ENCODE measurements at regions not wholly inside any gene's neighbourhood (a gene's known extent, or its start where the extent isn't known, plus 50 kb on each side); places are given as distances from the start of the nearest gene placed in this dataset.
A peak's percentile ranks its signal among the peaks of the same experiment; 100 is the strongest.
"Not testable (repeated sequence)": the region's sequence is repeated elsewhere in the genome, so short reads cannot be mapped to it uniquely, and the experiment has no call there.

DNA sequence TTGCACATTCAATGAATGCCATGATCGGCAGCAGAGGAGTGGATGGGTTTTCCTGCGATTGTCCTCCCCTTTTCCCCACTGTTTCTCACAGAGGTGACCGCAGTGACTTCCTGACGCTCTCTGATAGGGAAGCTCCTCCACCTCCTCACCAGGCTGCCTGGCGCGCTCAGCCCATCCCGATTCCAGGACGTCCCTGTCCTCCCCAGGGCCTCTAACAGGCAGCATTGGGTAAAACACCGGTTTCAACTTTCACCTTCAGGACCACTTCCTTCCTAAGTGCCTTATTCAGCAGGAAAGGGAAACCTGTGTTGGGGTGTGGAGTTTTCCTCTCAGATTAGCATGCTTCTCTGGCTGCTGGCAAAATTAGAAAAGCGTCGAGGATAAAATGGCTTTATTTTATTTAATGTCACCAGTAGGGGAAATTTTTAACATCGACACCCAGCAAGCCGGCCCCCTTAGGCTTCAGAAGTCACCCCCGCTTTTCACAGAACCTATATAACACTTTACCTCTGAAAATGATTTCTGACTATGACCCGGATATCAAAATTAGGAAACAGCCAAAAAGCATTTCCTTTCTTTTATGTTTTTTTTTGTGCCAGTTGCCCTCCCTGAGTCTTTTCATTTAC lies 570.4 kb upstream of the GJE1 start:
- peak; percentile 61 for DNase-seq

DNA sequence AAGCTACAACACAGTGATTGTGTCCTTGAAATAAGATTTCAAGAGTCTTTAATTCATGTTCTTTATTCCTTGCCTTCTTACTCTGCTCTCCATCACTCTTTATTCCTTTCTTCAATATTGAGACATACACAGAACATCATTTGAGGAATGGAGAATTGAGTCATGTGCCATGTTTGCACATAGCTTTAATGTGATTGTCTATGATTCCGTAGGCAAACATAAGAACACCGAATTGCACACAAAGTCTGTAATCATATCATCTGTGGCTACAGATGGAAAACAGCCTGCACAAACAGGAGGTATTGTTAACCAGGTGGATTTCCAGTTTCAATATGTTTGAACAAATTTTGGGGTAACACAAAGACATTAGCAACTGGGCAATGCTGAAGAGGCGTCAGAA lies 571.6 kb upstream of the GJE1 start:
- no peak for DNase-seq

DNA sequence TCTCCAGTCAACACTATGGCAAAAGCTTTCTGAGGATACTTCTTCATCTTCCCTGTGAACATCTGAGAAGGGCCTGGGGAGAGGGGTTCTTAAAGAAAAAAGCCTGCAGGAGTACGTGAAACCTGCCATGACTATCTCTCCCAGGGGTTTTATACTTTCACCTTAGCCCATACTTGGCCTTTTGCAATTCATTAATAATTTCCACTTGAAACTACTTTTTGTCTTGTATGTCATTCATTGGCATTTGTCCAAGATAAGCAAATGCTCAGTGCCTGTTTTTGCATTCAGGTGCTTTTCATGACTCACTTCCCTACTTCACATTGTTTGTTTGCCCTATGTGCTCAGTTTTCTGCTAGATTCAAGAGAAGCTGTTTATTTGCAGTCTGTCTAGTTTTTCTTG lies 580.3 kb upstream of the GJE1 start:
- no peak for DNase-seq

DNA sequence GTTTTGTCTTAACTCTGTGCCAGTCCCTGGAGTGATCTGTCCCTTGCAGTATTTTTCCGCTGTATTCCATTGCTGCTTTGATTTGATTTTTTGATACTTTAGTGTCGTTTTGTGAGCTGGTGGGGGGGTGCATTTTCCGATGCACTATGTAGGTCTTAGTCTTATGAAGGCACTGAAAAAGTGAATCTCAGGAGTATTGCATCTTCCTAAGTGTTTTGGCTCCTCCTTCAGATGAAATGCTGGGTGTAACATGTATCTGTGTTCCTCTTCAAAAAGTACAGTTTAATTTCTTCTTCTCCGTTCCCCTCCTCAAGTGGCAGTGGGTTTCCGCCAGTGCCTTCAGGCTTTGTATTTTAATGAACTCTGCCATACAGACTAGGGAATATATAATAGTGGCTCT lies 580.7 kb upstream of the GJE1 start:
- DNase-seq, result no peak

DNA sequence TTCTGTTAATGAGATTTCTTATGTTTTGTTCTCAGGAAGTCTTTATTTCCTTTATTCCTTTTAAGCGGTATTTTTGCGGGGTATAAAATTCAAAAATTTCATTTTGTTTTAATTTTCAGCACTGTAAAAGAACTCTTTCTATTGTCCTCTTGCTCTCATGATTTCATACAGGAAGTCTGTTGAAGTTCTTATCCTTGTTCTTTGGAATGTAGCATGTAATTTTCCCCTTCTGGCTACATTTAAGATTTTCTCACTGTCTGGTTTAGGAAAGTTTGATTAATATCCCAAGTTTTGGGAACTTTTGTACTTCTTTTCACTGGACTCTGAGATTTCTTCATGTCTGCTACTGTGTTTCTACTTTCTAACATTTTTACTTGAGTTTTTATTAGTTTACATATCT lies 581.4 kb upstream of the GJE1 start:
- no peak for DNase-seq

DNA sequence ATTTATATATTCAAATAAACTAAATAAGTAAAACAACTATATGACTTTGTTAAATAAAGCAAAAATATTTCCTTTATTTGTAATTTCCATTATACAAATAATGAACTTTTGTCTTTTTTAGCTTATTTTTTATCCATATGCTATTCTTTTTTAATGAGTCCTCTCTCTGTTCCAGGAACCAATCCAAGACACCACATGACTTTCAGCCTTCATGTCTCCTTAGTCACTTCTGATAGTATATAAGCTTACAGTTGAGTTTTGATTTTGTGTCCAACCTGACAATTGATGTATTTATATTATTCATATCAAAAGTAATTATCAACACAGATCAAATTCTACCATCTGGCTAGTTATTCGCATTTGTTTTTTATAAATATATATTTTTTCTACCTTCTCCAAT lies 582.3 kb upstream of the GJE1 start:
- DNase-seq, result no peak

DNA sequence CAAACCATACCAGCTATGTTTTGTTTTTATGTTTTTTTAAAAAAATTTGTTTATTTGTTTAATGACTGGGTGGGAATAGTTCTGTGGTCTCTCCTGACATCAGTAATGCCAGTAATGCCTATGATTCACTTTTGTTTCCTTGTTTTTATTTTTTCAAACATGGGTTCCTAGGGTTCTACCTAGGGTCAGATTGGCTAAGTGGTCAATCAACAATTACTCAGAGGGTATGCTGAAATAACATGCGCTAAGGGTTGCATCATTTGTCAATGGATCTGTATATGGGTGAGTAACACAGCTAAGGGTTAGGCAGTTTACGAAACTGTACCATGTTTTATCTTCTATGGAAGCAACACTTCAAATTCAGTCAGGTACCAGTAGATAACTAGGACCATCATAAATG lies 583.8 kb upstream of the GJE1 start:
- DNase-seq, result no peak

DNA sequence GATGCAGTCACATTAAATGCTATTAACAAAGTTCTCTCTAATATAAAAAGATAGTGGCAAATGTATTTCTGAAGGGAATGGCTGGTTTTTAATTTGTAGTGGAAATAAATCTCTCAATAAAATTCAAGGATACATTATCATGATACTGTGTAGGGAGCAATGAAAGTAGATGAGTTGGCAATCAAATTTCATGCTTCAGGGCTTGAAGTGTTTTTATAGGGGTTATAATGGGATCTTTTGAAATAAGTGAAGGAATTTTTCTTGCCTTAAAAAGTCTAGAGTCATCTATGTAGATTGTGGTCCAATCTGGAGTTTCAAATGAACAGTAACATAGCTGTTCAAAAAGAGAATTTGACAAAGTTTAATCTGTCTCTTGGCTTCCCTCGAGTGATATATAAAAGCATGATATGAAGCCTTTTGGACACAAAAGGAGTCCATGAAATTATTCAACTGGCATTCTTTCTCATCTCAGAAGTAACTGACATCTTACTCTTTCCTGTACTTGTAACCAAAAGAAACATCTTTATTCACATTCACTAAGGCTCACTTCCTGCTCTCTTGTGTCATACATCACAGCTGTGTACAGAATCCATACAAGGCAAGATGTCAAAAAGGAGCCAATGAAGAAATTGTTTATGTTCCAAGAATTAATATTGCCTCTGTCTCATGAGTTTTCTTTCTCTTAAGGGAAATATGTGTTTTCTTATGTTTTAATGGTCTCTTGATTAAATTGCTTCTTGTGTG lies 591.0 kb upstream of the GJE1 start:
- no peak for DNase-seq

DNA sequence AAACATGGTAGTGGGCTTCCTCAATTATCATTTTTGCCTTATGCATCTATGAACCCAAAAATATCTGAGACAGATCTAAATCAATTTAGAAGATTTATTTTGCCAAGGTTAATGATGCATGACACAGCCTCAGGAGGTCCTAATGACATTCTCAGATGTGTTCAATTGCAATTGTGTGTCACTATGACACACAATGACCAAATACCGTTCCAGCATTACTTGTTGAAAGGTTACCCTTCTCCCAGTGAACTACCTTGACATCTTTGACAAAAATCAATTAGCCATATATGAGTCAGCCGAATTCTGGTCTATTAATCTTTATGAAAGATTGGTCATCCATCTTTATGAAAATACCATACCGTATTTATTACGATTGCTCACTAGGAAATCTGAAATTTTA lies 592.5 kb upstream of the GJE1 start:
- no peak for DNase-seq

DNA sequence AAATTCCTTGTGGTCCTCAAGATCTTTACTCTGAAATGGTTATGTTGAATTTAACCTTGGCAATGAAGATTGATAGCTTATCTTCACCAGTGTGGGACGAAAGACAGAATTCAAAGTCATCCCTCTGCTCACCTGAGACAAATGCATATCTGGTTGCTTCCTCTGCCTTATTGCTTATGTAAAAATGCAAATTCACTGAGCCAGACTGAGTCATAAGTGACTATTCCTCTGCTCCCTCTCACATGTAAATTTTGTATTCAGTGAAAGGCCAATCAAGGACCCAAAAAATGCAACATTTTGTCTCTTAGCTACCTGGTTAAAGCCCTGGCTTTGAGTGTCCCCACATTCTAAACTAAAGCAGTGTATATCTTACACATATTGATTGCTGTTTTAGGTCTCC lies 593.1 kb upstream of the GJE1 start:
- no peak for DNase-seq

DNA sequence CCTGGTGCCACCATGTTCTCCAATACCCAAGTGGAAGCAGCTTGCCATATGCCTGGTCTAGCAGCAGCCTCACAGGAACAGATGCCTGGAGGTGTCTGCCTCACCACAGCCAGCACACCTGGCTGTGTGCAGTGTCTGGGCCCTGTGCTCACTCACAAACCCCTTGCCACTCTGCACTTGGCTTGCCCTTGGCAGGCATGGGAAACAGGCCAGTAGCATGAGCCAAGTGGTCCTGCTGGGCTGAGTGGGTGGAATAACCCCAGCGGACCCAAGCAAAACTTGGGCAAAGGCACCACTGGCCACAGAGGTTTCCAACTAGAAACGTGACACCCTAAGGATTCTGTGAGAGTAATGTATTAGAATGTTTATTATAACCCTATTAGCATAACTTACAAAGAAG lies 600.5 kb upstream of the GJE1 start:
- no peak for DNase-seq

DNA sequence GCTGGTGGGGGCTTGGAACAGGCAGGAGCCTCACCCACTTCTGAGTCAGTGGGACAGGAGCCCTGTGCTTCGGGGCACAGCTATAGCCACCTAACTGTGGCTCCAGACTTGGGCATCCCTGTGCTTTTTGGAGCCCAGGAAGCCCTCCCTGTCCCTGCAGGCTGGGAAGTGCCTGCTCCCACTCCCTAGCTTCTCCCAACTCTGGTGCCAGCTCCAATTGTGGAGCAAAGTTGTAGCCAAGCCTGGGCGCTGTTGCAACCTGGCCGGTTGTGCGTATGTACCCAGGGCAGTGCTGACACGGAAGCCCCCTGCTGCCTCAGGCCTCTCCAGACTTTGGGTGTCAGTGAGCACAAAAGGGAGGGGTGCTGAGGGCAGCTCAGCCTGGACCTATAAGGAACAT lies 601.7 kb upstream of the GJE1 start:
- no peak for DNase-seq

DNA sequence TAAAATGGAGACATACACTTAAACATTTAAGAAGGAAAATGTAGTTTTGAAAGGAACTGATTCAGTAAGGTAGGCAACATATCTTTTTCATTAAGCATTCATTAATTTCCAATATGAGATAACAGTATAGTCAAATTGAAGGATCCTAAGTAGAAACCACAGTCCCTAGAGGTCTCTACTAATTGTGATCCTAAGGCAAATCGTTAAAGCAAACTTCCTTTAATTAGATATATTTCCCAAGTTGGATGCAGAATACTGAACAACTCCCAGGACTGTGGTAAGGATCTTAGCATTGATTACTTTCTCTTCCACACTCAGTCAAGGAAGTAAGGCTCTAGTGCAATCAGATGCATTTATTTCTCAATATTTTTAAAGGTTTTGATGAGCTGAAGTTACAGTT lies 604.1 kb upstream of the GJE1 start:
- no peak for DNase-seq

DNA sequence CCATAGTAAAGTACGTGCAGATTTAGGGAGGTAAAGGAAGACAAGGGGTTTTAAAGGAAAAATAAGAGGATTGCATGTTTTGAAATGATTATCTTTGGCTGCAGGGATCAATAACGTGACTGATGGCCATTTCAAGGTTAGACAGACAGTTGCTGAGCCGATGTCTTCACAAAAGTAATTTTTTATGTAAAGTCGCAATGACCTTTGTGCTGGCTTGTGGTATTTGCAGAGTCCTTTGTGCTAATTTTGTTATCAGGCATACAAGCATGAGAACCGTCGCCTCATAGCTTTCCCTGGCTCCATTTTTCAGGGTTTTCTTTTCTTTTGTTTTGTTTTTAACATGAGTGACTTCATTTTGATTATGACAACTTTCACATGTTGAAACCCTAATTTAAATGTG lies 605.7 kb upstream of the GJE1 start:
- DNase-seq, result no peak

DNA sequence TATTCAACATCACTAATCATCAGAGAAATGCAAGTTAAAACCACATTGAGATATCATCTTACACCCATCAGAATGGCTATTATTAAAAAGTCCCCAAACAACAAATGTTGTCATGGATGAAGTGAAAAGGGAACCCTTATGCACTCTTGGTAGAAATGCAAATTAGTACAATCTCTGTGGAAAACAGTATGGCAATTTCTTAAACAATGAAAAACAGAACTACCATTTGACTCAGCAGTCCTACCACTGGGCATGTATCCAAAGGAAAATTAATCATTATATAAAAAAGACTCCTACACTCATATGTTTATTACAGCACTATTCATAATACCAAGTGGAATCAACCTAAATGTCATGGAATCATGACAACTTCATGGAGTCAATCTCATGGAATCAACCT lies 611.3 kb upstream of the GJE1 start:
- DNase-seq, result no peak

DNA sequence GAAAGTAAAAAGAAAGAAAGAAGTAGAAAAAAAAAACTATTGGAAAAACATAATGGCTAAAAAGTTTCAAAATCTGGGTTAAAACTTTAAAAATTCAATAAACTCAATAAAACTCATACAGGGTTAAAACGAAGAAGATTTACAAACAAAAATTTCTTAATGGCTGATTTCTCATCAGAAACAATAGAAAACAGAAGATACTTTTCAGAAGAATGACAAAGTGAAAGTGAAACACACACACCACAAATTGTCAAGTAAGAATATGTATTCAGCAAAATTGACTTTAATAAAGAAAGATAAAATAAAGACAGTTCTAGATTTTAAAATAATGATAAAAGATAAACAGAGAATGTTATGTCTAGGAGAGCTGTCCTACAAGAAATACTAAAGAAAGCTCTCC lies 618.9 kb upstream of the GJE1 start:
- DNase-seq, result no peak

DNA sequence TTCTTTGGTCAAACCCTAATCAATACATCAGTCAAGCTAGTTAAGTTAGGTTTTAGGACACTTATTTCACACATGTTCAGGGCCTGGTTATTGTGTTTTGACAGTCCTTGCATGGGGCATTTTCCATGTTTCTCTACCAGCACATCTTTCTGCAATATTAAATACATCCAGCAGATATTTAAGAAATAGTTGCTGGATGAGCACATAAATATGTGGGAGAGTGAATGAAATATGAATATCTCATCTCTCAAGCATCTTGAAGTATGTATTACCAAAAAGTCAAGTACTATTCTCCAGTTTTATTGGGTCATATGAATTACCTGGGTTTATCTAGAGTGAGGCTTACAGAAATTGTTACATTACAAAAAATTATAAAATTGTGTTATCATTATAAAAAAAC lies 621.9 kb upstream of the GJE1 start:
- DNase-seq, result no peak

DNA sequence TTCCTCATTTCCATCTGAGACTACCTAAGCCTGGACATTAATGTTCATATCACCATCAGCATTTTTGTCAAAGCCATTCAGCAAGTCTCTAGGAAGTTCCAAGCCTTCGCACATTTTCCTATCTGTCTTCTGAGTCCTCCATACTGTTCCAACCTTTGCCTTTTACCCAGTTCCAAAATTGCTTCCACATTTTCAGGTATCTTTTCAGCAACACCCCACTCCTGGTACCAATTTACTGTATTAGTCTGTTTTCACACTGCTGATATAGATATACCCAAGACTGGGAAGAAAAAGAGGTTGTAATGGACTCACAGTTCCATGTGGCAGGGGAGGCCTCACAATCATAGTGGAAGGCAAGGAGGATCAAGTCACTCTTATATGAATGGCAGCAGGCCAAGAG lies 626.7 kb upstream of the GJE1 start:
- not testable (repeated sequence) for DNase-seq

DNA sequence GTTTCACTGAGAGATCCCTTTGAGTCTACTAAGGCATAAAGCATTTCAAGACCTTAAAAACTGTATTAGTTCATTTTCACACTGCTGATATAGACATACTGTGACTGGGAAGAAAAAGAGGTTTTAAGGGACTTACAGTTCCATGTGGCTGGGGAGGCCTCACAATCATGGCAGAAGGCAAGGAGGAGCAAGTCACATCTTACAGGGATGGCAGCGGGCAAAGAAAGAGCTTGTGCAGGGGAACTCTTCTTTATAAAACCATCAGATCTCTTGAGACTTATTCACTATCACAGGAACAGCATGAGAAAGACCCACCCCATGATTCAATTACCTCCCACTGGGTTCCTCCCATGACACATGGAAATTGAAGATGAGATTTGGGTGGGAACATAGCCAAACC lies 628.4 kb upstream of the GJE1 start:
- not testable (repeated sequence) for DNase-seq

DNA sequence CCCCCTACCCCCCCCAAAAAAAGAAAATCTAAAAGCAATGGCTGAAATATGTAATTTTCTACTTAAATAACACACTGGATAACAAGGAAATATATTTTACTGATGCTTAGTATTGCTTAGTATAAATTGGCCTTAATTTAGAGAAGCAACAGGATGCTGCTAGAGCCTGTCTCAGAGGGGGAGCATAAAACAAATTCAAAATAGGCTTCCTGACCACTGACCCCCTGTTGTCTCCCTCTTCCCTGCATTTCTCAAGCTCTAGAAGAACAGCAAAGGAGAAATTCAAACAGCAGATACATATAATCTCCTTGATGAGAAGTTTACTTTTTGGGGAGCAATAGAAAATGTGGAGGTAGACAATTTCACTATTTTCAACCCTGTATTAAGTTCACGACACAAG lies 631.1 kb upstream of the GJE1 start:
- DNase-seq, result no peak

DNA sequence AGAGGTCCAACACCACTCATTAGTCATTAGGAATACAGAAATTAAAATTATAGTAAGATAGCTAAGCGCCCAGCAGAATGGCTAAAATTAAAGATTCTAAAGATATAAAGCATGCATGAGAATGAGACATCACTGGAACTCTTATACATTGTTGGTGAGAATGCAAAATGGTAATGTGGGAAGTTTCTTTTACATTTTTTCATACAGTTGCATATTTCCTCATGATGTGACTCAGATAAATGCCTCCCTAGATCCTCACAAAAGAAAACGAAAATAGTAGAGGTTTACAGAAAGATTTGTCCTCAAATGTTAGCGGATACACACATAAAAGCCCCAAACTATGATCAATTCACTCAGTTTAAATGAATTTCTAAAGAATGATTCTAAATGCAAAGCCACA lies 633.7 kb upstream of the GJE1 start:
- no peak for DNase-seq

DNA sequence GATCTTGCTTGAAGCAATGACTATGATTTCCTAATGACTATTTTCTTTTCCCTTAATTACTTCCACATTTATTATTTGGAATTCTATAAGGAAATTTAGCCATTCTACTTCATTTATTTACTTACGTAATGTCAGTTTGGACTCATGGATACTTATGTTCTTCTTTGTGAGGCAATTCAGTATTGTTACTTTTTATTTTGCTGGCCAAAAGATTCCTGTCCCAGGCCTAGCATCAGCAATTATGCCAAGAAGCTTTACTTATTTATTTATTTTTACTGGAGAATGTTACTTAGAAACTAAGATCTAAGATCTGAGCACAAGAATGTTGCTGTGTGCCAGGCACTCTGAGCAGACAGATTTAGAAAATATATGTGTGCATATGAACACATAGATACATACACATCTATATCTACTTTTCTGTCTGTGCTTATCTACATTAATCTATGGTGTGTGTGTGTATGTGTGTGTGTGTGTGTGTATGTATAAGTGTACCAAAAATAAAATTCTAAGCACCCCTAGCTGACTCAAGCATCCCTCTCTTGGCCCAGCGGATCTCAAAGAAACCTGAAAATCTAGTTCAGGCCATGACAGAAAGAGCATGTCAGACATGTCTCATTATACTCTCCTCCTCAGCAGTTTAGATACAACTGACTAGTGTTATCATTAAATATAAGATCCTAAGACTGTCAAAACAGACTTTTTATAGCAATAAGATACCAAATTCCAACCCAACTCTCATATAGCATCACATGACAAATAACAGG lies 640.0 kb upstream of the GJE1 start:
- DNase-seq, result no peak

DNA sequence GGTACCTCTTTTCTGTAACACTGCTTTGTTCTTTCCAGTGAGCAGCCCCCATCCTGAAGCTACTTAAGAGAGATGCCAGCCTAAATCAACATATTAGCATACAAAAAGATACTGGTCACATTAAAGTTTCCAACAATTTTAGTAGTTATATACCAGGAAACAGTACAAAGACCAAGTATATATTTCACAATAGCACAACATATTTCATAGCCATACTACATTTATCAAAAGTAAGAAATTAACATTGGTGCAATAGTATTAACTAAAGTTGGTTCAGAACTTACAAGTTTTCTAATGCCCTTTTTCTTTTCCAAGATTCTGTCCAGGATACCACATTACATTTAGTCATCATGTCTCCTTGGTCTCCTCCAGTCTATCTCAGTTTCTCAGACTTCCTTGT lies 641.0 kb upstream of the GJE1 start:
- DNase-seq, result no peak

DNA sequence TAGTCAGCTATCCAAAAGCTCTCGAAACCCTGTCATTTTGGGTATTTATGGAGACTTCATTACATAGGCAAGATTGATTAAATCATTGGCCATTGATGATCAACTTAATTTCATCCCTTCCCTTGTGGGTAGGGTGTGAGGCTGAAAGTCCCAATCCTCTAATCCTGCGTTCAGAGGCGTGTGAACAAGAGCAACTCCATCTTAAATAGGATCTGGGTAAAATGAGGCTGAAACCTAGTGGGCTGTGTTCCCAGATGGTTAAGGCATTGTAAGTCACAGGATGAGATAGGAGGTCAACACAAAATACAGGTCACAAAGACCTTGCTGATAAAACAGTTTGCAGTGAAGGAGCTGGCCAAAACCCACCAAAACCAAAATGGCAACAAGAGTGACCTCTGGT lies 641.7 kb upstream of the GJE1 start:
- no peak for DNase-seq

Measured in activated CD8-positive, alpha-beta memory T cell treated with anti-CD3 and anti-CD28 coated beads for 24 hours (primary cell).